ENCODE measurements at regions not wholly inside any gene's neighbourhood (a gene's known extent, or its start where the extent isn't known, plus 50 kb on each side); places are given as distances from the start of the nearest gene placed in this dataset.

- Histone ChIP-seq H3K9me3 (peaks cover 0 to 12% (median 2%) of the 10 kb centered on the region in 12 donors), H3K27ac (no peak overlapping the region), H3K4me3 (no peak overlapping the region), H3K4me1 (no peaks in the 10 kb centered on the region), H3K27me3 (no peaks in the 10 kb centered on the region), H3K36me3 (no peaks in the 10 kb centered on the region)
- ATAC-seq, result no peak
- 79 to 84% (median 82%) methylated on average over 3 of the region's 3 CpGs for WGBS, 4 donors
- TF ChIP-seq POLR2A (IDR thresholded peaks at IDR 0.05), result no peak
- no peak for TF ChIP-seq CTCF (IDR thresholded peaks at IDR 0.05)
- intact Hi-C loops (cut with DNase I), result no loop called here
- DNase-seq, result no peak
Observed at GRCh38 chr6:88238901-88239300, 72.8 kb upstream of the CNR1 start.

GRCh38 chr6:88238065-88238464, 71.9 kb upstream of the CNR1 start:
- intact Hi-C loops (cut with DNase I), result no loop called here
- 11 to 29% (median 19%) methylated on average over 1 of the region's 1 CpG for WGBS, 4 donors
- Histone ChIP-seq H3K4me3 (no peak overlapping the region), H3K4me1 (no peaks in the 10 kb centered on the region), H3K27ac (no peak overlapping the region), H3K27me3 (no peaks in the 10 kb centered on the region), H3K9me3 (peaks cover 0 to 21% (median 3%) of the 10 kb centered on the region in 12 donors), H3K36me3 (no peaks in the 10 kb centered on the region)
- ATAC-seq (no peak), DNase-seq (no peak)
- no peak for TF ChIP-seq POLR2A (IDR thresholded peaks at IDR 0.05)
- peak in 2 of 12 donors; percentile 10 to 14 for TF ChIP-seq CTCF (IDR thresholded peaks at IDR 0.05)

GRCh38 chr6:88236612-88237360, 70.6 kb upstream of the CNR1 start:
- Histone ChIP-seq H3K9me3 (peaks cover 0 to 33% (median 11%) of the 10 kb centered on the region in 12 donors), H3K27me3 (no peaks in the 10 kb centered on the region), H3K4me1 (no peaks in the 10 kb centered on the region), H3K4me3 (no peak overlapping the region), H3K36me3 (no peaks in the 10 kb centered on the region), H3K27ac (no peak overlapping the region)
- WGBS, 4 donors, result 67 to 69% (median 67%) methylated on average over 7 of the region's 7 CpGs
- ATAC-seq, result no peak
- no peak for TF ChIP-seq POLR2A (IDR thresholded peaks at IDR 0.05)
- intact Hi-C loops (cut with DNase I), result no loop called here
- DNase-seq, result no peak

- ATAC-seq (no peak), DNase-seq (no peak)
- intact Hi-C loops (cut with DNase I), result no loop called here
- Histone ChIP-seq H3K36me3 (no peaks in the 10 kb centered on the region), H3K9me3 (peaks cover 0 to 58% (median 29%) of the 10 kb centered on the region in 12 donors), H3K4me1 (no peaks in the 10 kb centered on the region), H3K4me3 (no peak overlapping the region), H3K27ac (no peak overlapping the region), H3K27me3 (no peaks in the 10 kb centered on the region)
- 43 to 73% (median 55%) methylated on average over 1 of the region's 1 CpG for WGBS, 4 donors
- TF ChIP-seq CTCF (IDR thresholded peaks at IDR 0.05) (no peak), POLR2A (IDR thresholded peaks at IDR 0.05) (no peak)
Observed at GRCh38 chr6:88232753-88233152, 66.6 kb upstream of the CNR1 start.

- DNase-seq, result no peak
- WGBS, 4 donors, result 64 to 66% (median 65%) methylated on average over 1 of the region's 1 CpG
Observed at GRCh38 chr6:88223298-88223697, 57.2 kb upstream of the CNR1 start.

More at GRCh38 chr6:88223298-88223697, 57.2 kb upstream of the CNR1 start:
- Histone ChIP-seq H3K4me1 (no peaks in the 10 kb centered on the region), H3K36me3 (no peaks in the 10 kb centered on the region), H3K9me3 (peaks cover 0 to under 1% (median 0%) of the 10 kb centered on the region in 12 donors), H3K27ac (no peak overlapping the region), H3K4me3 (no peak overlapping the region), H3K27me3 (no peaks in the 10 kb centered on the region)
- no peak for TF ChIP-seq POLR2A (IDR thresholded peaks at IDR 0.05)
- no peak for TF ChIP-seq CTCF (IDR thresholded peaks at IDR 0.05)
- no peak for ATAC-seq
- intact Hi-C loops (cut with DNase I), result no loop called here
